Lung (tissue), 11 donors: ENCODE measurements at regions not wholly inside any gene's neighbourhood (a gene's known extent, or its start where the extent isn't known, plus 50 kb on each side); places are given as distances from the start of the nearest gene placed in this dataset.

Experiments used
- ATAC-seq: fragments of 200-7000 bp; cut with Tn5 transposase; one replicate; pipeline ENCODE4 v1.9.1; 2020; ENCODE audit warnings: moderate number of reproducible peaks; ENCODE audit not compliant: insufficient read depth, low FRiP score
- DNase-seq, 3 donors: peaks; one replicate each; pipeline ENCODE4 v3.0.0-alpha.2; 2013 to 2017
- H3K27ac ChIP-seq, 2 donors: one replicate each; pipeline ENCODE4 v1.5.1; 2013; ENCODE audit warnings: mild to moderate bottlenecking in 2 of 2, moderate library complexity in 2 of 2, control low read depth in 1 of 2, inconsistent platforms in 1 of 2, low read depth in 1 of 2, low read length in 1 of 2
- H3K27me3 ChIP-seq, 3 donors: one replicate each; pipeline ENCODE4 v1.5.1; 2013; ENCODE audit warnings: low read length in 2 of 3; ENCODE audit not compliant: control insufficient read depth in 3 of 3, insufficient read depth in 3 of 3
- H3K36me3 ChIP-seq, 4 donors: one replicate each; pipeline ENCODE4 v1.5.1; 2013; ENCODE audit warnings: low read length in 4 of 4, mild to moderate bottlenecking in 1 of 4, moderate library complexity in 1 of 4; ENCODE audit not compliant: control insufficient read depth in 4 of 4, insufficient read depth in 4 of 4
- H3K4me1 ChIP-seq, 5 donors: one replicate each; pipeline ENCODE4 v1.5.1; 2013; ENCODE audit warnings: low read length in 5 of 5, mild to moderate bottlenecking in 2 of 5, moderate library complexity in 1 of 5; ENCODE audit not compliant: control insufficient read depth in 5 of 5, insufficient read depth in 5 of 5
- H3K4me3 ChIP-seq: one replicate; pipeline ENCODE4 v1.5.1; 2013; ENCODE audit warnings: mild to moderate bottlenecking, control low read depth, moderate library complexity
- H3K9ac ChIP-seq, 2 donors: one replicate each; pipeline ENCODE4 v1.5.1; 2013; ENCODE audit warnings: low read length in 2 of 2, control low read depth in 1 of 2; ENCODE audit not compliant: insufficient read depth in 1 of 2
- H3K9me3 ChIP-seq, 4 donors: one replicate each; pipeline ENCODE4 v1.5.1; 2013; ENCODE audit warnings: low read length in 3 of 4, mild to moderate bottlenecking in 1 of 4, moderate library complexity in 1 of 4; ENCODE audit not compliant: control insufficient read depth in 4 of 4, insufficient read depth in 3 of 4
- CTCF ChIP-seq: IDR thresholded peaks from 2 replicates; pipeline ENCODE4 v1.5.1; 2012; ENCODE audit warnings: mild to moderate bottlenecking; ENCODE audit errors: control extremely low read depth, extremely low read depth
- WGBS, 2 donors: extraction: QIAGEN DNeasy Blood & Tissue Kit; methylation state at CpG; one replicate each; pipeline ENCODE4 v1.1.7; 2013; 5-methylcytosine and 5-hydroxymethylcytosine counted together
- donor health status: control.
- donor health status: control.
- donor health status: Bipolar disorder and iron deficiency.
- donor health status: healthy.
- donor health status: DM: yes; HTN: yes; CAD: no.

DNA sequence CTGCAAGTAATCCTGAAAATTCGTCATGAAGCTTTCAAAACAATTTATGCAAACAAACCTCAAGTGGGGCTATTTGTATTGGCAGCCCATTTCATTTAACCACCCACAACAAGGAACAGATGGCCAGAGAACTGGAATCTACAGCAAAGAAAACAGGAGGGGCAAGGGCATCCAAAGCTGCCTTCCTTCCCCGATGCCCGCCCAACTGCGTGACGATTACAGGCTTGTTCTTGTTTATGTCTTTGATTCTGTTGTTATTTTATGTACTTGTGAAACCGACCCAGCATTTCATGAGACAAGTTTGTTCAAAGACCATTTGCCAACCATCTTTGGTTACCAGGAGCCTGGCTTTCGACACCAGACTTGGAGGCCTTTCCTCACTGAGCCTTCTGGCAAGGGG is 59.1 kb upstream of the IRX6 start:
- no peak for TF ChIP-seq CTCF
- Histone ChIP-seq H3K36me3 (no peaks in the 10 kb centered on the region), H3K9me3 (peaks cover 0 to 3% (median 1%) of the 10 kb centered on the region in 4 donors), H3K27ac (no peak overlapping the region), H3K9ac (no peak overlapping the region), H3K4me3 (no peak overlapping the region), H3K4me1 (no peaks in the 10 kb centered on the region), H3K27me3 (peaks cover 0 to 2% (median 0%) of the 10 kb centered on the region in 3 donors)
- 78 to 84% methylated on average over 7 of the region's 7 CpGs for WGBS, 2 donors
- ATAC-seq (no peak), DNase-seq (no peak)

DNA sequence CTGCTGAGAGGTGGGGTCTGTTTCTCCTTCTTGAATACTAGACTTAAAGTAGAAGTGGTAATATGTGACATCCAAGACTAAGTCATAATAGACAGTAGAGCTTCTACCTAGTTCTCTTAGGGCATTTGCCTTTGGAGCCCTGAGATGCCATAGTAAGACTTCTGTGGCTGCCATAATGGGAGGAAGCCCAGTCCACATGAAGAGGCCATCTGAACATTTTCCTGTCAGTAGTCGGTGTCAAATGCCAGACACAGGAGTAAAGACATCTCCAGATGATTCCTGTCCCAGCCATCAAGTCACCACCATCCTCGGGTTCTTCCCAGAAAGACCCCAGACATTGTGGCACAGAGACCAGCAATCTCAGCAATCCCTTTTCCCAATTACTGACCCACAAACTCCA is 58.1 kb upstream of the IRX6 start:
- no peaks in the 10 kb centered on the region for H3K4me1 ChIP-seq
- WGBS, 2 donors: 84 to 86% methylated on average over 2 of the region's 2 CpGs
- peaks cover 0 to 5% (median 1%) of the 10 kb centered on the region in 4 donors for H3K9me3 ChIP-seq
- TF ChIP-seq CTCF: no peak
- DNase-seq: no peak
- no peak overlapping the region for H3K9ac ChIP-seq
- H3K27ac ChIP-seq: no peak overlapping the region
- no peaks in the 10 kb centered on the region for H3K36me3 ChIP-seq
- H3K27me3 ChIP-seq: peaks cover 0 to 2% (median 0%) of the 10 kb centered on the region in 3 donors
- no peak overlapping the region for H3K4me3 ChIP-seq
- ATAC-seq: no peak

DNA sequence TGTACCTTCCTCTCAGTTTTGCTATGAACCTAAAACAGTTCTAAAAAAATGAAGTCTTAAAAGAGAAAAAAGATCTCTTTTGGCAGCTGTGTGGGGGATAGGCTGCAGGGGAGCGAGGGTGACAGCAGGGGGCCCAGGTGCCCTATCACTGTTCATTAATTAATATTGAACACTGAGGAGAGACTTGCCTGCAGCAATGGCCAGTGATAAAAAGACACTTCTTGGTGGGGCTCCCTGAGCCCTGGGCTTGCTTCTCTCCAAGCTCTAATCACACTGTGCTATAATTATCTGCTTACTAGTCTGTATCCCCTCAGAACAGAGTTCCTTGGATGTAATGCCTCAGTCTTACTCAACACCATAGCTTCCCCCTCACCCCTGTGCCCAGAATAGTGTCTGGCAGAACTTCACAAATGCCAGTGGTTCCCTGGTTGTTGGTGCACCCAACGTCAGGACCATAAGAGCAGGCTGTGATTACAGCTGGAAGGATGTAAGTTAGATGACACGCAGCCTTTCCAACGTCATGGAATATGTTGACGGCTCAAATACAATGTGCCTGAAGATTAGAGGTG is 52.0 kb upstream of the IRX6 start:
- Histone ChIP-seq H3K9me3 (peaks cover 0 to 3% (median 0%) of the 10 kb centered on the region in 4 donors), H3K9ac (no peak overlapping the region), H3K4me1 (no peaks in the 10 kb centered on the region), H3K4me3 (no peak overlapping the region), H3K27me3 (no peaks in the 10 kb centered on the region), H3K36me3 (no peaks in the 10 kb centered on the region), H3K27ac (no peak overlapping the region)
- 83 to 90% methylated on average over 5 of the region's 5 CpGs for WGBS, 2 donors
- no peak for ATAC-seq
- DNase-seq: no peak
- no peak for TF ChIP-seq CTCF

GRCh38 chr16:55272744-55273143 is 51.3 kb upstream of the IRX6 start:
- Histone ChIP-seq H3K9me3 (peaks cover 0 to 1% (median 0%) of the 10 kb centered on the region in 4 donors), H3K9ac (no peak overlapping the region), H3K36me3 (no peaks in the 10 kb centered on the region), H3K27ac (no peak overlapping the region), H3K4me3 (no peak overlapping the region), H3K27me3 (no peaks in the 10 kb centered on the region), H3K4me1 (no peaks in the 10 kb centered on the region)
- 79 to 87% methylated on average over 1 of the region's 1 CpG for WGBS, 2 donors
- DNase-seq: no peak
- no peak for ATAC-seq
- no peak for TF ChIP-seq CTCF
